ENCODE measurements at regions not wholly inside any gene's neighbourhood (a gene's known extent, or its start where the extent isn't known, plus 50 kb on each side); places are given as distances from the start of the nearest gene placed in this dataset.

- TF ChIP-seq, protein P1, sequence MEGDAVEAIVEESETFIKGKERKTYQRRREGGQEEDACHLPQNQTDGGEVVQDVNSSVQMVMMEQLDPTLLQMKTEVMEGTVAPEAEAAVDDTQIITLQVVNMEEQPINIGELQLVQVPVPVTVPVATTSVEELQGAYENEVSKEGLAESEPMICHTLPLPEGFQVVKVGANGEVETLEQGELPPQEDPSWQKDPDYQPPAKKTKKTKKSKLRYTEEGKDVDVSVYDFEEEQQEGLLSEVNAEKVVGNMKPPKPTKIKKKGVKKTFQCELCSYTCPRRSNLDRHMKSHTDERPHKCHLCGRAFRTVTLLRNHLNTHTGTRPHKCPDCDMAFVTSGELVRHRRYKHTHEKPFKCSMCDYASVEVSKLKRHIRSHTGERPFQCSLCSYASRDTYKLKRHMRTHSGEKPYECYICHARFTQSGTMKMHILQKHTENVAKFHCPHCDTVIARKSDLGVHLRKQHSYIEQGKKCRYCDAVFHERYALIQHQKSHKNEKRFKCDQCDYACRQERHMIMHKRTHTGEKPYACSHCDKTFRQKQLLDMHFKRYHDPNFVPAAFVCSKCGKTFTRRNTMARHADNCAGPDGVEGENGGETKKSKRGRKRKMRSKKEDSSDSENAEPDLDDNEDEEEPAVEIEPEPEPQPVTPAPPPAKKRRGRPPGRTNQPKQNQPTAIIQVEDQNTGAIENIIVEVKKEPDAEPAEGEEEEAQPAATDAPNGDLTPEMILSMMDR (conservative IDR thresholded peaks at IDR 0.05; ENCODE audit: low read depth in 2 of 2): no peak
- TF ChIP-seq POLR2AphosphoS5 (IDR thresholded peaks at IDR 0.05; ENCODE audit: low read depth) (no peak), EZH2 (IDR thresholded peaks at IDR 0.05; ENCODE audit: low read depth, unreplicated experiment) (no peak), CREB1 (CRISPR knock-in tag; IDR thresholded peaks at IDR 0.05; ENCODE audit: low read depth) (no peak), EZH2phosphoT487 (IDR thresholded peaks at IDR 0.05; ENCODE audit: unreplicated experiment) (no peak)
Measured at GRCh38 chr6:105810922-105811482, 275.1 kb upstream of the PRDM1 start.
